KMS-11 (cell line): ENCODE measurements at regions not wholly inside any gene's neighbourhood (a gene's known extent, or its start where the extent isn't known, plus 50 kb on each side); places are given as distances from the start of the nearest gene placed in this dataset.

Source experiments
- H2AFZ ChIP-seq: fragments of 200-600 bp; sonication (generic); 2 replicates; pipeline ENCODE4 v1.6.1; 2016; ENCODE audit warnings: antibody characterized with exemption, mixed run types, low read depth
- H3K27ac ChIP-seq: fragments of 200-600 bp; sonication (generic); 2 replicates; pipeline ENCODE4 v1.6.1; 2016; ENCODE audit warnings: mild to moderate bottlenecking, mixed run types
- H3K27me3 ChIP-seq: fragments of 200-600 bp; sonication (generic); 2 replicates; pipeline ENCODE4 v1.6.1; 2017; ENCODE audit warnings: mild to moderate bottlenecking, low read depth, mixed run types, moderate library complexity; ENCODE audit not compliant: insufficient read depth
- H3K36me3 ChIP-seq: fragments of 200-600 bp; sonication (generic); 2 replicates; pipeline ENCODE4 v1.6.1; 2017; ENCODE audit warnings: mild to moderate bottlenecking, mixed run types; ENCODE audit not compliant: insufficient read depth
- H3K4me1 ChIP-seq: fragments of 200-600 bp; sonication (generic); 2 replicates; pipeline ENCODE4 v1.6.1; 2016; ENCODE audit warnings: mild to moderate bottlenecking, low read depth, mixed run types; ENCODE audit not compliant: poor library complexity, severe bottlenecking
- H3K4me2 ChIP-seq: fragments of 200-600 bp; sonication (generic); 2 replicates; pipeline ENCODE4 v1.7.0; 2016; ENCODE audit warnings: mild to moderate bottlenecking, mixed run types
- H3K4me3 ChIP-seq: fragments of 200-600 bp; sonication (generic); IDR thresholded peaks from 2 replicates; pipeline ENCODE4 v1.6.1; 2017; ENCODE audit warnings: low read depth, low read length, mixed read lengths; ENCODE audit not compliant: insufficient read depth
- H3K79me2 ChIP-seq: fragments of 200-600 bp; sonication (generic); 2 replicates; pipeline ENCODE4 v1.6.1; 2016; ENCODE audit warnings: low read depth, mixed run types; ENCODE audit not compliant: insufficient read depth
- H3K9ac ChIP-seq: fragments of 200-600 bp; sonication (generic); 2 replicates; pipeline ENCODE4 v1.6.1; 2016; ENCODE audit warnings: mild to moderate bottlenecking, mixed run types
- H4K20me1 ChIP-seq: fragments of 200-600 bp; sonication (generic); 2 replicates; pipeline ENCODE4 v1.6.1; 2016; ENCODE audit warnings: mild to moderate bottlenecking, mixed run types; ENCODE audit not compliant: insufficient read depth
- TF ChIP-seq, protein P1 (sequence below): fragments of 200-600 bp; sonication (generic); conservative IDR thresholded peaks from 2 replicates; pipeline ENCODE4 v1.6.1; 2017; ENCODE audit warnings: low read depth, mild to moderate bottlenecking, antibody characterized with exemption, low read length, moderate library complexity, mixed read lengths

DNA sequence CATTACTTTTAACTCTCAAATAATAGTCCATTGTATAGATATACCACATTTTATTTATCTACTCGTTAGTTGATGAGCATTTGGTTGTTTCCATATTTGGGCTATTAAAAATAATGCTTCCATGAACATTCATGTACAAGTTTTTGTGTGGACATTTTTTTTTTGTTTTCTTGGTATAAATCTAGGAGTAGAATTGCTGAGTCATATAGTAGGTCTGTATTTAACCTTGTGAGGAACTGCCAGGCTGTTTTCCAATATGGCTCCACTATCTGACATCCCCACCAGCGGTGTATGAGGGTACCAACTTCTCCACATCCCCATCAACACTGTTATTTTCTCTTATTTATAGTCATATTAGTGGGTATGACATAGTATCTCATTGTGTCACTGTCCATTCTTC is 143.1 kb downstream of the RAP2A start:
- TF ChIP-seq, protein P1, sequence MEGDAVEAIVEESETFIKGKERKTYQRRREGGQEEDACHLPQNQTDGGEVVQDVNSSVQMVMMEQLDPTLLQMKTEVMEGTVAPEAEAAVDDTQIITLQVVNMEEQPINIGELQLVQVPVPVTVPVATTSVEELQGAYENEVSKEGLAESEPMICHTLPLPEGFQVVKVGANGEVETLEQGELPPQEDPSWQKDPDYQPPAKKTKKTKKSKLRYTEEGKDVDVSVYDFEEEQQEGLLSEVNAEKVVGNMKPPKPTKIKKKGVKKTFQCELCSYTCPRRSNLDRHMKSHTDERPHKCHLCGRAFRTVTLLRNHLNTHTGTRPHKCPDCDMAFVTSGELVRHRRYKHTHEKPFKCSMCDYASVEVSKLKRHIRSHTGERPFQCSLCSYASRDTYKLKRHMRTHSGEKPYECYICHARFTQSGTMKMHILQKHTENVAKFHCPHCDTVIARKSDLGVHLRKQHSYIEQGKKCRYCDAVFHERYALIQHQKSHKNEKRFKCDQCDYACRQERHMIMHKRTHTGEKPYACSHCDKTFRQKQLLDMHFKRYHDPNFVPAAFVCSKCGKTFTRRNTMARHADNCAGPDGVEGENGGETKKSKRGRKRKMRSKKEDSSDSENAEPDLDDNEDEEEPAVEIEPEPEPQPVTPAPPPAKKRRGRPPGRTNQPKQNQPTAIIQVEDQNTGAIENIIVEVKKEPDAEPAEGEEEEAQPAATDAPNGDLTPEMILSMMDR = no peak
- H3K9ac ChIP-seq = no peak overlapping the region
- H3K27ac ChIP-seq = no peak overlapping the region
- no peaks in the 10 kb centered on the region for H3K36me3 ChIP-seq
- H3K27me3 ChIP-seq = no peaks in the 10 kb centered on the region
- H2AFZ ChIP-seq = no peak overlapping the region
- no peak overlapping the region for H3K4me2 ChIP-seq
- H4K20me1 ChIP-seq = no peaks in the 10 kb centered on the region
- no peaks in the 10 kb centered on the region for H3K4me1 ChIP-seq
- H3K79me2 ChIP-seq = no peaks in the 10 kb centered on the region
- H3K4me3 ChIP-seq = no peak overlapping the region

DNA sequence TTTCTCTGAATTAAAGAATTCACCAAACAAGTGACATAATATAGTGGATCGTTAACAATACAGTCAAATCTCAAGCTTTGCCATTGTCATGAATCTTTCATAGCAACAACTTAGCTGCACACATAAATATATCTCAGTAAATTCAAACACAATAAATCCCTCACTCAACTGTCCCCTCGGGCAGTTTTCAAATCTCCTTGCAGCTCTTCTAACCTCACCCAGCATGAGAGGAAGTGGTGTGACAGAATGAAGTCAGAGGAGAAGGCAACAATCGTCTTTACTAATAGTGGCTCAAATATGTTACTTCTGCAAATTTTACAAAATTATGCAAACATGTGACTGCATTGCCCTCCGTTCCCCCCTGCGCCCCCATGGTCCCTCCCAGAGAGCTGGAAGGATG is 148.2 kb downstream of the RAP2A start:
- H3K27ac ChIP-seq = no peak overlapping the region
- no peak overlapping the region for H3K9ac ChIP-seq
- TF ChIP-seq, protein P1 = no peak
- H3K27me3 ChIP-seq = no peaks in the 10 kb centered on the region
- H3K79me2 ChIP-seq = no peaks in the 10 kb centered on the region
- no peaks in the 10 kb centered on the region for H3K36me3 ChIP-seq
- no peak overlapping the region for H3K4me2 ChIP-seq
- H3K4me1 ChIP-seq = no peaks in the 10 kb centered on the region
- no peaks in the 10 kb centered on the region for H4K20me1 ChIP-seq
- H2AFZ ChIP-seq = no peak overlapping the region
- H3K4me3 ChIP-seq = no peak overlapping the region

DNA sequence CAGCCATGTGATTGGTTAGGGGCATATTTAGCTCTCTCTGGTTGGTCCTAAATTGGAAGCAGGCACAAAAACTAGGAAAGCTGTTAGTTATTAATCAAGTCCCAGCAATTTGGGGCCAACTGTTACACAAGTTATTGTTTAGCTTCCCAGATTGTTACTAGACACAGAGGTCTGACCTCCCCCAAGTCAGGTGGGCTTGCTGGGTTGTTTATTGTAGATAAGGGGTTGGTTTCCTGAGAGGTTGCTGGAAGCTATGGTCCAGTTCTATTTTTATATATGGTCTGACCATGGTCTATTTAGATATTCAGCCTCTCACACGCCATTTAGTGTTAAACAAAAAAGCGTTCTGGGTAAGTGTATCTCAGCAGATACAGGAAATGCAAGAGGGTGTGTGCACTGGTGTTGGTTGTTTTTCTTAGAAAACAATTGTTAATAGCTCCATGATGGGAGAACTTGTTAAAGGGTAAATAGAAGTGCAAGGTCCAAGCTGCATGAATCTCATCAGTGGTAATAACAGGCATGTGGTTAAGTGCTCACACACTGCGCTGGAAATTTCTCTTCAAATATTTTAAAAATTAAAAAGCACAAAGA is 150.0 kb downstream of the RAP2A start:
- H3K27ac ChIP-seq = no peak overlapping the region
- H3K4me3 ChIP-seq = no peak overlapping the region
- H3K9ac ChIP-seq = no peak overlapping the region
- no peak overlapping the region for H3K4me2 ChIP-seq
- TF ChIP-seq, protein P1 = no peak
- H4K20me1 ChIP-seq = no peaks in the 10 kb centered on the region
- no peaks in the 10 kb centered on the region for H3K36me3 ChIP-seq
- H3K79me2 ChIP-seq = no peaks in the 10 kb centered on the region
- H2AFZ ChIP-seq = no peak overlapping the region
- H3K4me1 ChIP-seq = no peaks in the 10 kb centered on the region
- H3K27me3 ChIP-seq = no peaks in the 10 kb centered on the region

DNA sequence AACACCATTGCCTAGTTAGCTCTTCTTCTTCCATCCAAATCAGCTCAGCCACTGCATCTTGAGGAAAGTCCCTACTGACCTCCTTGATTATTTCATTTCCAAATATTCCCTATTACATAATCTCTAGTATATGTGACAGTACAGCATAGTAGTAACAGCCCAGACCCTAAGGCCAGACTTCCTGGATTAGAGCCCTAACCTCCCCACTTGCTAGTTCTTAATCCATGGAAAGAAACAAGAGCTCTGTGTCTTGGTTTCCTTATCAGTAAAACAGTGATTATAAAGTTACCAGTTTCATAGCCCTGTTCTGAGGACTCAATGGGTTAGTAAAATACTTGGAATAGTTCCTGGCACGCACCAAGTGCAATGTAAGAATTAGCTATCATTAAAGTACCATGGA is 153.0 kb downstream of the RAP2A start:
- H3K27ac ChIP-seq = no peak overlapping the region
- TF ChIP-seq, protein P1 = no peak

More for the DNA sequence above, 153.0 kb downstream of the RAP2A start:
- no peaks in the 10 kb centered on the region for H4K20me1 ChIP-seq
- H2AFZ ChIP-seq = no peak overlapping the region
- no peaks in the 10 kb centered on the region for H3K4me1 ChIP-seq
- no peak overlapping the region for H3K4me3 ChIP-seq
- no peaks in the 10 kb centered on the region for H3K79me2 ChIP-seq
- no peak overlapping the region for H3K9ac ChIP-seq
- H3K4me2 ChIP-seq = no peak overlapping the region
- H3K27me3 ChIP-seq = no peaks in the 10 kb centered on the region
- no peaks in the 10 kb centered on the region for H3K36me3 ChIP-seq
